H9 (cell line): ENCODE measurements at regions not wholly inside any gene's neighbourhood (a gene's known extent, or its start where the extent isn't known, plus 50 kb on each side); places are given as distances from the start of the nearest gene placed in this dataset.
"Not testable (repeated sequence)": the region's sequence is repeated elsewhere in the genome, so short reads cannot be mapped to it uniquely, and the experiment has no call there.

Experiments
- DNase-seq: peaks from one replicate; pipeline ENCODE4 v3.0.0-alpha.2; 2017
- H2AFZ ChIP-seq: one replicate; pipeline ENCODE4 v1.6.1; 2013; ENCODE audit warnings: mild to moderate bottlenecking, low read length, control low read depth, moderate library complexity
- H2AK5ac ChIP-seq: 2 replicates; pipeline ENCODE4 v1.6.1; 2013; ENCODE audit warnings: low read length, control low read depth, mixed read lengths; ENCODE audit not compliant: insufficient read length
- H2BK120ac ChIP-seq: one replicate; pipeline ENCODE4 v1.6.1; 2013; ENCODE audit warnings: low read depth, mild to moderate bottlenecking, low read length, control low read depth, inconsistent platforms; ENCODE audit not compliant: poor library complexity, severe bottlenecking
- H2BK12ac ChIP-seq: 2 replicates; pipeline ENCODE4 v1.6.1; 2013; ENCODE audit warnings: low read length, control low read depth, mixed read lengths, low read depth; ENCODE audit not compliant: insufficient read length
- H2BK15ac ChIP-seq: 2 replicates; pipeline ENCODE4 v1.6.1; 2013; ENCODE audit warnings: low read depth, low read length, control low read depth
- H2BK20ac ChIP-seq: one replicate; pipeline ENCODE4 v1.6.1; 2013; ENCODE audit warnings: low read depth, mild to moderate bottlenecking, low read length, control low read depth, inconsistent platforms; ENCODE audit not compliant: poor library complexity, severe bottlenecking
- H2BK5ac ChIP-seq: 2 replicates; pipeline ENCODE4 v1.6.1; 2013; ENCODE audit warnings: low read length, control low read depth, mixed read lengths; ENCODE audit not compliant: insufficient read length
- H3K14ac ChIP-seq: 2 replicates; pipeline ENCODE4 v1.6.1; 2013; ENCODE audit warnings: low read length, control low read depth; ENCODE audit not compliant: insufficient read depth
- H3K18ac ChIP-seq: 2 replicates; pipeline ENCODE4 v1.6.1; 2013; ENCODE audit warnings: low read depth, mild to moderate bottlenecking, mixed read lengths, low read length, control low read depth; ENCODE audit not compliant: insufficient read length
- H3K23ac ChIP-seq: 2 replicates; pipeline ENCODE4 v1.6.1; 2013; ENCODE audit warnings: low read length, control low read depth, mixed read lengths, low read depth; ENCODE audit not compliant: insufficient read length
- H3K23me2 ChIP-seq: 2 replicates; pipeline ENCODE4 v1.6.1; 2013; ENCODE audit warnings: low read depth, mild to moderate bottlenecking, mixed read lengths, low read length, control low read depth; ENCODE audit not compliant: insufficient read length, poor library complexity, severe bottlenecking
- H3K27ac ChIP-seq: 2 replicates; pipeline ENCODE4 v1.5.1; 2013; ENCODE audit warnings: low read length, control low read depth, mixed read lengths, low read depth; ENCODE audit not compliant: insufficient read length
- H3K27me3 ChIP-seq: 2 replicates; pipeline ENCODE4 v1.6.1; 2013; ENCODE audit warnings: low read length, control low read depth, inconsistent platforms; ENCODE audit not compliant: insufficient read depth
- H3K4ac ChIP-seq: 2 replicates; pipeline ENCODE4 v1.6.1; 2013; ENCODE audit warnings: low read depth, mild to moderate bottlenecking, control low read depth, inconsistent platforms, low read length, moderate library complexity
- H3K4me1 ChIP-seq: 2 replicates; pipeline ENCODE4 v1.6.1; 2013; ENCODE audit warnings: low read length, control low read depth, inconsistent platforms; ENCODE audit not compliant: insufficient read depth
- H3K4me2 ChIP-seq: 2 replicates; pipeline ENCODE4 v1.6.1; 2013; ENCODE audit warnings: low read length, control low read depth, mixed read lengths; ENCODE audit not compliant: insufficient read length, insufficient read depth
- H3K56ac ChIP-seq: 2 replicates; pipeline ENCODE4 v1.6.1; 2013; ENCODE audit warnings: low read depth, mild to moderate bottlenecking, mixed read lengths, low read length, control low read depth; ENCODE audit not compliant: insufficient read length
- H3K79me1 ChIP-seq: 2 replicates; pipeline ENCODE4 v1.6.1; 2013; ENCODE audit warnings: low read depth, mild to moderate bottlenecking, moderate library complexity, low read length, control low read depth, inconsistent platforms; ENCODE audit not compliant: insufficient read depth, poor library complexity, severe bottlenecking
- H3K79me2 ChIP-seq: 2 replicates; pipeline ENCODE4 v1.6.1; 2013; ENCODE audit warnings: low read length, control low read depth, inconsistent platforms; ENCODE audit not compliant: insufficient read depth
- H3K9ac ChIP-seq: 2 replicates; pipeline ENCODE4 v1.6.1; 2013; ENCODE audit warnings: low read length, control low read depth, mixed read lengths; ENCODE audit not compliant: insufficient read length; ENCODE audit errors: extremely low read depth
- H3K9me3 ChIP-seq: one replicate; pipeline ENCODE4 v1.6.1; 2013; ENCODE audit warnings: low read depth, low read length, inconsistent platforms; ENCODE audit not compliant: control insufficient read depth
- H3T11ph ChIP-seq: one replicate; pipeline ENCODE4 v1.6.1; 2013; ENCODE audit warnings: mild to moderate bottlenecking, low read length, control low read depth, inconsistent platforms
- H4K20me1 ChIP-seq: one replicate; pipeline ENCODE4 v1.6.1; 2013; ENCODE audit not compliant: control insufficient read depth, insufficient read length, insufficient read depth
- H4K5ac ChIP-seq: 2 replicates; pipeline ENCODE4 v1.6.1; 2013; ENCODE audit warnings: low read depth, mild to moderate bottlenecking, mixed read lengths, low read length, control low read depth; ENCODE audit not compliant: insufficient read length
- H4K8ac ChIP-seq: replicated peaks from 2 replicates; pipeline ENCODE4 v1.6.1; 2013; ENCODE audit warnings: low read length, control low read depth, mixed read lengths, low read depth; ENCODE audit not compliant: insufficient read length
- H4K91ac ChIP-seq: 2 replicates; pipeline ENCODE4 v1.6.1; 2013; ENCODE audit warnings: low read depth, mild to moderate bottlenecking, moderate library complexity, mixed read lengths, low read length, control low read depth; ENCODE audit not compliant: insufficient read length
- H3K27ac Mint-ChIP-seq, 3 experiments: 2 replicates in 2 of 3; 3 replicates in 1 of 3; pipeline ENCODE4 v1.8.0; 2020 to 2021; ENCODE audit warnings: mixed read lengths in 3 of 3, mild to moderate bottlenecking in 1 of 3, moderate library complexity in 1 of 3
- H3K27me3 Mint-ChIP-seq: 2 replicates; pipeline ENCODE4 v1.8.0; 2021; ENCODE audit warnings: low read depth, mild to moderate bottlenecking, moderate library complexity, mixed read lengths
- H3K36me3 Mint-ChIP-seq, 3 experiments: 2 replicates in 2 of 3; 3 replicates in 1 of 3; pipeline ENCODE4 v1.8.0; 2020 to 2021; ENCODE audit warnings: low read depth in 3 of 3, mixed read lengths in 3 of 3; ENCODE audit not compliant: insufficient read depth in 1 of 3
- H3K4me1 Mint-ChIP-seq, 2 experiments: 2 replicates each; pipeline ENCODE4 v1.8.0; 2020; ENCODE audit warnings: mixed read lengths in 2 of 2
- H3K4me3 Mint-ChIP-seq, 2 experiments: 2 replicates in 1 of 2; 3 replicates in 1 of 2; pipeline ENCODE4 v1.8.0; 2020 to 2021; ENCODE audit warnings: mild to moderate bottlenecking in 2 of 2, mixed read lengths in 2 of 2, moderate library complexity in 1 of 2
- H3K9me3 Mint-ChIP-seq, 2 experiments: 2 replicates in 1 of 2; 3 replicates in 1 of 2; pipeline ENCODE4 v1.8.0; 2020; ENCODE audit warnings: mild to moderate bottlenecking in 2 of 2, mixed read lengths in 2 of 2, moderate library complexity in 1 of 2
- whole genome bisulfite sequencing: extraction: QIAGEN DNeasy Blood & Tissue Kit; methylation state at CpG from one replicate; pipeline ENCODE4 v1.1.7; 2013; ENCODE audit warnings: missing lambda C conversion rate, low lambda C conversion rate, mixed read lengths; ENCODE audit not compliant: insufficient read length; ENCODE audit errors: extremely low coverage; 5-methylcytosine and 5-hydroxymethylcytosine counted together

- not testable (repeated sequence) for H3K4me1 Mint-ChIP-seq, H3K27ac Mint-ChIP-seq, H4K8ac ChIP-seq, H2BK120ac ChIP-seq, H3K27me3 ChIP-seq, H4K91ac ChIP-seq, H2AFZ ChIP-seq, H3K4ac ChIP-seq, H3K27me3 Mint-ChIP-seq, H3K9me3 ChIP-seq, H4K20me1 ChIP-seq, H3K4me2 ChIP-seq, H3K9me3 Mint-ChIP-seq, H2AK5ac ChIP-seq, H2BK20ac ChIP-seq, H3K18ac ChIP-seq, H3T11ph ChIP-seq, H2BK5ac ChIP-seq, H3K36me3 Mint-ChIP-seq, H3K4me3 Mint-ChIP-seq, H3K23me2 ChIP-seq, H2BK15ac ChIP-seq, H3K4me1 ChIP-seq, H2BK12ac ChIP-seq, H3K9ac ChIP-seq, H3K56ac ChIP-seq, H3K23ac ChIP-seq, H3K27ac ChIP-seq, H3K79me2 ChIP-seq, H4K5ac ChIP-seq, H3K14ac ChIP-seq, H3K79me1 ChIP-seq
- DNase-seq, result peak; percentile 9
- no CpG with 5 or more reads among the region's 10 CpGs for WGBS
These were observed 94.3 kb upstream of the ASB18 start for GRCh38 chr2:236358482-236358881.
